Cerebellar nuclear complex (tissue), 1 donor: ENCODE measurements at regions not wholly inside any gene's neighbourhood (a gene's known extent, or its start where the extent isn't known, plus 50 kb on each side); places are given as distances from the start of the nearest gene placed in this dataset.

Experiments
- DNase-seq, 2 experiments: peaks; one replicate each; lab custom pipeline; 2025; lab: John Stamatoyannopoulos, UW

DNA sequence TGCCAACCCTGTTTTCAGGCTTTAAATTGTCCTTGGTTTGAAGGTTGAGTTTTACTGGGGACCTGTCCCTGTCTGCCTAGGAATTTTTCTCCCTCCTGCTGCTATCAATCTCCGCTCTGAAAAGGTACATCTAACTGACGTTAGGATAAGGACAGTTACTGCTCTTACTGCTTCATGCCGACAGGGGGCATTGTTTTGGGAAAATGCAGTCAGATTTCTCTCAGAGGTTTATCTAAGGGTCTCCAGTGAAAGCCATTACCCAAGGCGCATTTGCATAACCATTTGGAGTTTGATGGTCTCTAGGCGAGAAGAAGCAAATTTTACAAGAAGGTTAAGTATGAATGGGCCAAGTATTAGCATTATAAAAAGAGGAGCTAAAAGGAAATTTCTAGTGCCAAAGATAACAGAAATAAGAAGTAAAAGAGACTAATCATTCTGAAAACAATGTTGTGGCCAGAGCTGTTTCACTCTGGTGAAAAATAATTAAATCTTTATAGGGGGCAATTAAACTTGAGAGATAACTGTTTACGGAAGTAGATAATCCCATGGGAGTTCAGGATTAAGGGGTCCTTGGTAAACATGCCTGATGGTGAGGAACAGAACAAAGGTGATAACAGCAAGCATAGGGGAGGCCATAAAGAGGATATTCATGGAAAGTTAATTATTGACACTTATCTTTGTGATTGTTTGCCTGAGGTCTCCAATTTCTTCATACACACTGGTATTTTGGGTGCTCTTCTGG, 605.0 kb downstream of the MTRR start:
- no peak for DNase-seq

DNA sequence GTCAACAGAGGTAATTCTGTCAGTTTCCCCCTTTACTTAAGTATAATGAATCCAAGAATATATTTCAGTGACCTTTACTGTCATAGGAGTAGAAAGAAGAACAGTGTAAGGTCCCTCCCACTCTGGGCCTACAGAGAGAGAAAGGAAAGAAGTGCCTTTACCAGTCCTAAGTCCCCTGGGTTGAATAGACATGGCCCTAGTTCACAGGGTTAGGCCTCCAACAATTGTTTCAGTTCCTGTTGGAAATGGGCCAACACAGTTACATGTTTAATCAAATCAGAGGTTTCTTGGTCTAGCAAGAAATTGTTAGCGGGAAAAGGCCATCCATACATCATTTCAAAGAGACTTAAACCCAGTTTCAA, 605.6 kb downstream of the MTRR start:
- no peak for DNase-seq

DNA sequence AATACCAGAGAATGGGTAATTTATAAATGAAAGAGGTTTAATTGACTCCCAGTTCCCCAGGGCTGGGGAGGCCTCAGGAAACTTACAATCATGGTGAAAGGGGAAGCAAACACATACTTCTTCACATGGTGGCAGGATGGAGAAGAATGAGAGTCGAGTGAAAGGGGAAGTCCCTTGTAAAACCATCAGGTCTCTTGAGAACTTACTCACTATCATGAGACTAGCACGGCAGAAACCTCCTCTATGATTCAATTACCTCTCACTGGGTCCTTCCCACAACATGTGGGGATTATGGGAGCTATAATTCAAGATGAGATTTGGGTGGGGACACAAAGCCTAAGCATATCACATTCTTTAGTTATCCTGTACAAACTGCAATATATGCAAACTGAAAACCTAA, 609.4 kb downstream of the MTRR start:
- DNase-seq = no peak

DNA sequence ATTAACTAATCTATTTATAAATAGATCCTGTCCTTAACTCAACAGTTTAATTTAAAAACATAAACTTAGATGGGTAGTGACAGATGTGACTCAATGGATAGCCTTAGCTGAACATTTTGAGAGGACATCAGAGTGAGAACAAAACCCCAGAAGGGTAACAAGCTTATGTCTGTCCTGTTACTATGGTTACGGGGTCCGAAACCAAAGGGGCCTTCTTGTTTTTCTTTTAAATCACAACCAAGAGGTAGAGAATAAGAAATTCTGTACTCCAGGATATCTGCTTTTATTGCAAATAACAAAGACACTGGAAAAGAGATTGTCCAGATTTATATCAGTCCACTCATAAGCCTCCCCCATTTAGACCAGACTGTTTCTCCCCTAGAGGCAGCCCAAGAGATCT, 612.1 kb downstream of the MTRR start:
- no peak for DNase-seq

DNA sequence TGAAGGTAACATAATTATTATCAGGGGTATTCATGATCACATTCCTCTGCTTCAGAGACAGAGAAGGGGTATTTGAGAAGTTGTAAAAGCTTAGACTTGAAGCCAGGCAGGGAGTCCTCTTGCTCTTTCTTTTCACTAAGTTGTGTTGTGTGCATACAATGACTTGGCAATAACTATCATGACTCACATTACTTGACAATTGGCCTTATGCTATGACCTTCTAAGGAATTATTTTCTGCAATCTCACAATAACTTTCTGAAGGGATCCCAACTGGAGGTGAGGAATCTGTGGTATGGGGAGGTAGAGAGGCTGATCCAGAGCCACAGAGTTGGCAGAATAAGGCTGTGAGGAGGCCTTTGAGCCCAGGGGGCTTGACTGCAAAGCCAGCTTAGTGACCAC, 622.3 kb downstream of the MTRR start:
- no peak for DNase-seq

DNA sequence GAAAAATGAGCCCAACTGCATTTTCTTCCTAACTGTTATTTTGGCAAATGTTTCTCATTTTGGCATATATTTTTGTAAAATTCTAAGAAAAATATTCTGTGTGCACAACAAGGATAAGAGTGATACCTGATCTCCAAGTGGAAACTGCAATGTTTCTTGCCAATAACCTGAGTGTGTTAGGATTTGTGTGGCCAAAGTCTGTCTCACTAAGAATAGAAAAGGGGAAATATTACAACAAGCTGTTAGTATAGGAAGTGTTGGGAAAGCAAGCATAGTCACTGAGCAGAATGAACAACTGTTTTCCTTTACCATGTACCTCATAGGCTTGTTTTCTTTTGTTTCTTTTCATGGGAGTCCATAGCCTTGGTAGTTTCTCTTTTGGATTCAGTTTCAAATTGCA, 624.2 kb downstream of the MTRR start:
- no peak for DNase-seq

DNA sequence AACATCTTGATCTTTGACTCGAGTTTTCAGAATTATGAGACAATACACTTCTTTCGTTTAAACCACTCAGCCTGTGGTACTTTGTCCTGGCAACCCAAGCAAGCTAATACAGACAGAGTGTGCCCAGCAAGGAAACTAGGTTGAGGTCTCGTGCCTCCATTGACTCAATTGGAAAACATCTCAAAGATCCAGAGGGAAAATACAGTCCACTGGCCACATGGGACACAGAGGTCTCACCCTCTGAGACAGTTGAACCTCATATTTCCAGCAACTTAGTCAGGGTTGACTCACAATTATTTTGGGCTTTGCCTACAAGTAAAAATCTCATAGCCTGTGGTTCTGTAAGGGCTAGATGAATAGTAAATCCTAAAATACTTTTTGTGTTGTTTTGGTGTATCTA, 631.5 kb downstream of the MTRR start:
- DNase-seq = no peak

DNA sequence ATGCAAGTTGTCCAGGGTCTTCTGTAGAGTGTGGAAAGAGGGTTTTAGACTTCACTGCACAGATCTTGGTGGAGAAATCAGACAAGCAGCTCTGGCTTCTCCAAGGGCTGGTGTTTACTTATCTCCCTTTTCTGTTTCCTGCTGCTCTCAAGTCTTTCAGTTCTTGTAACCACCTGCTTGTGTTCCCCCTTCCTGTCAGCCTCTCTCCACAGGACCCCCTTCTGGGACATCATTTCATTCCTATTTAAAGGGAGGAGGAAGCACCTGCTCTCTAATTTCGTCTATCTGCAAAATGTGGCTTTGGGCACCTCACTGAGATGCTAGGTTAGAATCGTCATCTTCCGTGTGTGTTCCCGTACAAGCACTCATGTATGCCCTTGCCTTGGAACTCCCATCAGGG, 636.2 kb downstream of the MTRR start:
- no peak for DNase-seq

DNA sequence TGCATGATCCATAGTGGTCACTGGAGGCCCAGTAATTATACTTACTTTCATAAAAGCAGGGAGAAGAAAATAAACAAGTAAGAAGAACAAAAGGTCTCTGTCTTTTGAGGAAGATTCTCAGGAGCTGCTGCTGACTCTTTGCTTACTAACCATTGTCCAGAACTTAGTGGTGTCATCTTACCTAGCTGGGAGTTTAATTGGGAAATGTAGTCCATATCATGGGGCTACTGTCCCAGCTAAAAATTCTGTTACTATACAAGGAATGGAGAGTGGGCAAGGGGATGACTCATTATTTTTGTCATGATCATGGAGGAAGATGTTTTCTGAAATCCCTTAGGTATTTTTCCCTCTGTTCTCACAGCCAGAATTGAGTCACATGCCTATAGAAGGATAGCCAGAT, 639.3 kb downstream of the MTRR start:
- no peak for DNase-seq

DNA sequence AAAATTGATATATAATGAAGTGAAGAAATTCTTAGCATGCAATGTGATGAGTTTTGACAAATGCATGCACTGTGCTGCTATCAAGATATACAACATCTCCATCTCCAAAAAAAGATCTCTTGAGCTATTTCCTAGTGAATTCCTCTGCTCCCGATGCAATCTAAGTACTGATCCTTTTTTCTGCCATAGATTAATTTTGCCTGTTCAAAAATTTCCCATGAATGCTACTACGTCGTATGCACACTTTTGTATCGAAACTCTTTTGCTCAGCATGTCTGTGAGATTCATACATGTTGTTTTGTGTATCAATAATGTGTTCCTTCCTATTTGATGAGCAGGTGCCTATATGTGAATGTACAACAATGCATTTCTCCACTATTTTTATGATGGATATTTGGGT, 647.4 kb downstream of the MTRR start:
- DNase-seq = no peak

DNA sequence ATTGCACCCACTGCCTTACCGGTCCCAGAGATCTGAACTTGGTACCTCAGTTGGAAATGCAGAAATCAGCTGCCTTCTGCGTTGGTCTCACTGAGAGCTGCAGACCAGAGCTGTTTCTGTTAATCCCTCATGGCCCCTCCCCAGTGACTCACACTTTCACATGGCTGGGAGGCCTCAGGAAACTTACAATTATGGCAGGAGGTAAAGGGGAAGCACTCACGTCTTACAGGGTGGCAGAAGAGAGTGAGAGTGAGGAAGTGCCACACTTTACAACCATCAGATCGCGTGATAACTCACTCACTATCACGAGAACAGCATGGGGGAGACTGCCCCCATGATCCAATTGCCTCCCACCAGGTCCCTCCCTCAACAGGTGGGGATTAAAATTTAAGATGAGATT, 648.5 kb downstream of the MTRR start:
- no peak for DNase-seq

DNA sequence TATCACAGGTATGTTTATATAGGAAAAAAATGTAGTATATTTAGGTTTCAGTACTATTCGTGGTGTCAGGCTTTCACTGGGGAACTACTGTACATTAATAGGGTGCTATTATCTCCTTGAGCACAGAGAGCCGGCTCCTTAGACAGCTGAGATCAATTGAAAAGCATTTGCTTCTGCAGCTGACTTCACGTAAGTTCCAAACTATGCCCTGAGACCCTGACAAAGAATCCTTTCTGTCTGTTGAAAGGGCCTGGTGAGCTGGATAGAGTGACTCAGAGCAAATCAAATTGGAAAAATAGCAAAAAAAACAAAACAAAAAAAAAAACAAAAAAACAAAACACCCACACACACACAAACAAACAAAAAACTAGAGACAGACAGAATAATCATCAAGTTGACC, 652.0 kb downstream of the MTRR start:
- DNase-seq = no peak

DNA sequence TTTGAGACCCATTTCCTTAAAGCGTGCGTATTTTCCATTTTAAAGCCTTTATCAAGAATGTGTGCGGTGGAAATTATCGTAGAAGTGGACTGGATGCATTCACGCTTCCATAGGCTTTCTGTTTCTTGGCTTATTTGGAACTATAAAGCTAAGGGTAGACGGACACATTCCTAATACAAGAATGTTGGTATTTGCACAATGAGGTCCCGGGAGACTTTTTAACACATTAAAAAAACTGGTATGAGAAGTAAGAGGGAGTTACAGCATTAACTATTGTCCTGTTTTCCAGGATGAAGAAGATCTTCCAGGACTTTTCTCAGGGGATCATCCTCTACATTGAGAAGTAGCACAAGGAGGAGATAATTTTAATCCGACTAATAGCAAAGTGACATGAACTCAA, 653.0 kb downstream of the MTRR start:
- no peak for DNase-seq

DNA sequence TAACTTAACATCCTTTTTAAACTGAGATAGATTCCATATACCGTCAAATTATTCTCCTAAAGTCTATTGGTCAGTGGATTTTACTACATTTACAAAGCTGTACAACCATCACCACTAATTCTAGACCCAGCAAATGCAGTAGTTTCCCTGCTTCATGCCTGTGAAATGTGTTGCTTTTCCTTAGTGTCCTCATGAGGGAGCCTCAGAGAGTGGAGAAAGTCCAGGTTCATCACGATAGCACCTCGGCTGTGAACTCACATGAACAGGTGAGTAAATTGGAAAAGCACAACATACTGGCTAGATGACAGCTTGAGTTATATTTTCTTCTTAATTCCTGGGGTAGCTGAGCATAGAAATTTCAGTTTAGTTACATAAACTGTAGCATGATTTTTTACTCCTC, 653.7 kb downstream of the MTRR start:
- DNase-seq = no peak

DNA sequence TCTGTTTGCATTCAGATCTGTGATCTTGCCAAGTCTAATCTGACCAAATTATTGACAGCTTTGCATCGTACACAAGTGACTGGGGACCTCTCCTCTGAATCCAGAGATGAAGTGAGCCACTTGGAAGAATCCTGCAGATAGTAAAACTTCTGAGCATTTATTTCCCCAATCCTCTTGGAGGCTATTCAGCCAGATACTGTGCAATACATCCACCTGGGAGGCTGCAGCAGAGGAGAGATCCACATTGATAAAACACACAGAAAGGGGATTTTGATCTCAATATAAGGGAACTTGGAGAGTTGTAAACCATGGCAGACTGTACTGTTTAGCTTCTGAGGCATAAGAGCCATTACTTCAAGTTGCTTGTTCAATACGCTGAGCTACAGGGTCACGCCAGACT, 654.6 kb downstream of the MTRR start:
- DNase-seq = no peak

DNA sequence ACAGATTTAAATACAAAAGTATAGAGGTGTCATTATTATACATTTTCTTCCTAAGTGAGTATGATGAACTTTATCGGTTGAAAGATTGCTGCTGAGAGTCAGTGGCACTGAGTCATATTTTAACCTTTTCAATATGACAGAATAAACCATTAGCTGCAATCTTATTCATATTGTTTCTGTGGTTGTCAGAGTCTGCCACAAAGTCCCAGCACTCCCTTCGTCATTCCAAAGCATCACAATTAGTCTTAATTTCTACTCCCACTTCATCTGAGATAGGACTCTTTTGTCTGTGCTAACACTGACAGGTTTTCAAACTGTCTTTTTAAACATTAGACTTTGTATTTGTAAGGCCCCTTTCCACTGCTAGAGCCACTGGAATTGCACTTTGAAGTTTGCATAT, 656.9 kb downstream of the MTRR start:
- DNase-seq = no peak

DNA sequence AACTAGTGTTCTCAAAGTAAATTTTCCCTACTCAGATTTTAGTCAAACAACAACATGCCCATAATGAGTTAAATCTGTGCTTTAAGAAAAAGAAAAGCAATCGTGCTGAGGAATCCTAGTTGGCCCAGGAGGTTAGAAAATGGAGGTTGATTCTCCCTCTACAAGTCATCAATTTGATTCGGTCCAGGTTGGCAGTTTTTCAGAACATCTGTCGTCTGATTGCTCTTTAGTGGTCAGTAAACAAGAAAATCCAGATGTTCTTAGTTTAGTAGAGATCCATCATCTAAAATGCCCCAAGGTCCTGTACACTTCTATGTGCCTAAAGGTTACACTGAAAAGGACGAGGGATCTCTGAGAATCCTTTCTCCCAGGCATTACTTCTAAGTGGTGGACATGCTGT, 659.2 kb downstream of the MTRR start:
- DNase-seq = no peak

DNA sequence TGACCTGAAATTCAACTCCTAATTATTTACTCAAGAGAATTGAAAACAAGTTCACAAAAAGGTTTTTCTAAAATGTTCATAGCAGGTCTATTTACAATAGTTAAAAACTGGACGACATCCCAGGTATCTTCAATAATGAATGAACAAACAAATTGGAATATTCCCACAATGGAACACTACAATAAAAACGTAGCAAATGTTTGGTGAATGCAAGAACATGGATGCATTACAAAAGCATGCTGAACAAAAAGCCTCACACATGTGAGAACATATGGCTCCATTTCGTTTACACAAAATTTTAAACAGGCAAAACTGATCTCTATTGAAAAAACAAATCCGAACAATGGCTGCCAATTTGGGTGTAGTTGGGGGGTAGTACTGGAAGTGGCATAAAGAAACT, 669.9 kb downstream of the MTRR start:
- DNase-seq = no peak

DNA sequence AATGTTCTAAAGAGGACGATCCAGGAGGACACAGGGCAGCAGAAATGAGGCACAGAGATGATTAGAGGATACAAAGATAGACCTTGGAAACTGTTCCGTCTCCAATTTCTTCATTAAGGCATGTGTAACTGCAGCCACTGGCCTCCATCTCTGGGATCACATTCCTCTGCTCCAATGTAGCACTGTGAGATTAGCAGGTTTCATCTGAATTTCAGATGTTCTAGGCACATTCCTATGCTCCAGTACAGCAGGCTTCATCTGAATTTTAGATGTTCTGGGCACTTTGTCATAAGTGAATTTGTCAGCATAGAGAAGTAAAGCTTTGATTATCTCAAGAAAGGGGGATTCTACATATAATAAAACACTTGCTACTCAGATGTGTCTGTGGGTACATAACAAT, 671.4 kb downstream of the MTRR start:
- no peak for DNase-seq

DNA sequence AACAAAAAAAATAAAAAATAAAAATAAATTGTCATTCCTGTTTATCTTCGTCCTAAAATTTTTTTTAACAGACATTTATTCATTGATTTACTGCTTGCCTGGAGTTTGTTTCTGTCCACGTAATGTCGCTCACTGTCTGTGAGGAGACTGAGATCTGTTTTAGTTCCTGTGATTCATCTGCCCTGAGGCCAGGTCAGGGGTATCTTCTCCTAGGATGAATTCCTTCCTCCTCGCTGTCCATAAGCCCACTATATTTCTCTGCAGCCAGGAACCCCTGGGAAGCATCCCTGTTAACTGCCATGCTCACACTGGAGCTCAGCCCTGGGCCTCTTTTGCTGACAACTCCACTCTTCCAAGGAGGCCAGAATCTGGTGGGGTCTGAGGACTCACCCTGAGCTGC, 682.0 kb downstream of the MTRR start:
- DNase-seq = no peak

DNA sequence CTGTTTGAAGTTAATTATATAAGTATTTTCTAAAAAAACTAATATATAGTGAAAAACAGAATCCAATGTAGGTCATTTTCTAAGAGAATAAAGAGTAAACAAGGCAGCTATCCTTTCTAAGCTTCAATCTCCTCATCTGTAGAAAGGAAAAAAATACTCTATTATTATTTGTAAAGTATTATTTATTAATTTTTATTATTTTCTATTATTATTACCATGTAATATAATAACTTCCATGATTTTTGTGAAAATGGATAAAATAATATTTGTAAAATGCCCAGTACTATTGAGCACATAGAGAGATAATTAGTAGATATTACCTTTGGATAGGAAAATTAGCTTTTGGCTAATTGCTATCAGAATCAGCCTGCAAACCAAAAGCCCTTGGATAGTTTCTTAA, 684.4 kb downstream of the MTRR start:
- no peak for DNase-seq

DNA sequence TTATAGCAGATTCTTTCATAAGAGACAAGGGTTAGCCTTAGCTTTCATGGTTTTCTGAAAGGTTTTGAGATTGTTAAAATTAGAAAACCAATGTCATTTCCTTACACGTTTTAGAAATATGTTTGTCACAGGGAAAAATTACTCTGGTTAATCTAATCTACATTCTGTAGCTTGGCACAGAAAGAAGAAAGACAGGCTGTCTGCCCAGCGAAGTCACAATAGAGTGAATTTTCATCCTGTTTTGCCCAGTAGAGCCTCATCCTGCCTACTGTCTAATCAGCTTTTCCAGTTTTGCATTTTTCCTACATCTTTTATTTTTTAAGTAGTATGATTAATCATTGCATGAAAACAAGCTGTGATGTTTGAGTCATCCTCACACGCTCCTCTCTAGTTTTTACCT, 688.8 kb downstream of the MTRR start:
- DNase-seq = no peak

DNA sequence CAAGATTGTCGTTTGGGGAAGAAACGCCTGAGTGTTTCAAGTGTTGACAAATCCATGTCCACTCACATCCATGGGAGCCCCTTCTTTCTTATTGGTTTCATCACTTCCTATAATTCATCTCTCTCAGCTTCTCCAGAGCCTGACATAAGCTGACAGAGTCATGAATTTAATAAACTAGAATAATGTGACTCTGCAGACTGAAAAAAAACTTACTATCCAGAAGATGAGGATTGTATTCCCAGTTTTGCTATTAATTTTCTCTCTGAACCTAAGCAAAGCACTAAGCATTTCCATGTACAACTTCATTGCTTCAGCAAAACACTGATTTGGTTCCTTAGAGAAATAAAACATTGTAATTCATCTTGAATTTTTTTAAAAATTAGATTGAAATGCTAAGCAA, 691.8 kb downstream of the MTRR start:
- no peak for DNase-seq

DNA sequence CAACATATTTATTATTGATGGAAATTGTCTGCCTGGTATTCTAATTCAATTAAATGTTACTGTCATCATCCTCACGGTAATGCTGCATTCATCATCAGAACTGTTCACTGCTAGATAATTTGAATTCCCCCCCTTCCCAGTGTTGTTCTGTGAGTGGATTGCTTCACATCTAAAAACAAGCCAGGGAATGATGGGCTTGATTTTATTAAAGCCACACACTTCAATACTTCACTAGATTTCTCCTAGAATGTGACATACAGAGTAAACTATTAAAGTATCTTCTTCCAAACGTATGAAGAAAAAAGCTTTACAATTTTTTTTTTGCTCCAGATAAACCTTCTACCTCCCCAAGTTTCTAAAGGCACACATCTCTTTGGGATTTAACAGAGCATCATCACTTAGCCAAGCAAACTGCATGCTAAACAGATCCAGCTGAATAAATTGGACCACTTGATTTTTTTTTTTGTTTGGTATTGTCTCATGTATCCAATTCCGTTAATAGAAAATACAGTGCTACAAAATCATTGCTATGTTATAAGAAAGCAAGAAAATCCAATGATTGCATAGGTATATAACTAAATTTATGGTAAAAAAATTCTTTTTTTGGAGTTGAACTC, 692.4 kb downstream of the MTRR start:
- no peak for DNase-seq
